ENCODE measurements at regions not wholly inside any gene's neighbourhood (a gene's known extent, or its start where the extent isn't known, plus 50 kb on each side); places are given as distances from the start of the nearest gene placed in this dataset.

- DNase-seq (ENCODE audit: low read depth): no peak
- no peak overlapping the region for H3K4me3 ChIP-seq (ENCODE audit: low read depth, low read length)
- TF ChIP-seq CTCF (IDR thresholded peaks at IDR 0.05; ENCODE audit: control insufficient read depth, extremely low read depth, insufficient read depth): no peak
These were observed 81.6 kb upstream of the SYT6 start for GRCh38 chr1:114235281-114235680.

- no peak for TF ChIP-seq CTCF (IDR thresholded peaks at IDR 0.05; ENCODE audit: control insufficient read depth, extremely low read depth, insufficient read depth)
- no peak overlapping the region for H3K4me3 ChIP-seq (ENCODE audit: low read depth, low read length)
- no peak for DNase-seq (ENCODE audit: low read depth)
These were observed 80.9 kb upstream of the SYT6 start for GRCh38 chr1:114234408-114235124.

- DNase-seq (ENCODE audit: low read depth): no peak
- TF ChIP-seq CTCF (IDR thresholded peaks at IDR 0.05; ENCODE audit: control insufficient read depth, extremely low read depth, insufficient read depth): no peak
These were observed 79.0 kb upstream of the SYT6 start for GRCh38 chr1:114232691-114233090.

GRCh38 chr1:114231301-114231700 lies 77.6 kb upstream of the SYT6 start:
- no peak for TF ChIP-seq CTCF (IDR thresholded peaks at IDR 0.05; ENCODE audit: control insufficient read depth, extremely low read depth, insufficient read depth)
- no peak for DNase-seq (ENCODE audit: low read depth)
- no peak overlapping the region for H3K4me3 ChIP-seq (ENCODE audit: low read depth, low read length)

More at GRCh38 chr1:114232691-114233090, 79.0 kb upstream of the SYT6 start:
- H3K4me3 ChIP-seq (ENCODE audit: low read depth, low read length): no peak overlapping the region

- DNase-seq (ENCODE audit: low read depth): no peak
These were observed 75.7 kb upstream of the SYT6 start for GRCh38 chr1:114229368-114229767.

GRCh38 chr1:114227059-114227458 lies 73.4 kb upstream of the SYT6 start:
- DNase-seq (ENCODE audit: low read depth): no peak
- no peak overlapping the region for H3K4me3 ChIP-seq (ENCODE audit: low read depth, low read length)
- TF ChIP-seq CTCF (IDR thresholded peaks at IDR 0.05; ENCODE audit: control insufficient read depth, extremely low read depth, insufficient read depth): no peak

More at GRCh38 chr1:114229368-114229767, 75.7 kb upstream of the SYT6 start:
- H3K4me3 ChIP-seq (ENCODE audit: low read depth, low read length): no peak overlapping the region
- no peak for TF ChIP-seq CTCF (IDR thresholded peaks at IDR 0.05; ENCODE audit: control insufficient read depth, extremely low read depth, insufficient read depth)
